GM21390 (cell line): ENCODE measurements at regions not wholly inside any gene's neighbourhood (a gene's known extent, or its start where the extent isn't known, plus 50 kb on each side); places are given as distances from the start of the nearest gene placed in this dataset.
A peak's percentile ranks its signal among the peaks of the same experiment; 100 is the strongest.

Source experiments
- ATAC-seq: cut with Tn5 transposase; IDR thresholded peaks from one replicate; pipeline ENCODE4 v1.9.1; 2021; ENCODE audit not compliant: unreplicated experiment

DNA sequence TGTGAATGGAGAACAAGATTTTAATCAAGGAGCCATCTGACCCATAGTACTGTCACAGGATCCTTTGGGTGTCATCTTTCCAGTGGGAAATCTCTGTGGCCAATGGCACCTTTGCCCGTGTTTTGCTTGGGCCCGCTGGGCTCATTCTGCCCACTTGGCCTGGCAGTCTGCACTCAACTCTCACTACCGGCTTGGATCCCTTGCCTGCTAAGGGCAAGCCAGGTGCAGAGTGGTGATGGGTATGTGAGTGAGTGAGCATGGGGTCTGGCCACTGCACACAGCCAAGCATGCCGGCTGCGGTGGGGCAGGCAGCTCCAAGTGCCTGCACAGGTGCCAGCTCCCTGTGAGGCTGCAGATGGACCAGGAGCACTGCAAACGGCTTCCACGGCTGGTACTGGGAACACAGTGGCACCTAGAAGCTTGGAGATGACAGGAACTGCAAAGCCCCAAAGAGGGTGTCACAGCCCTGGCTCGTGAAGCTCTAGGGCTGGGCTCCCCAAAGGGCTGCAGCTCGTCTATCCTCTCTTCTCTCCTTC is 454.5 kb downstream of the TMA16 start:
- ATAC-seq, result no peak

DNA sequence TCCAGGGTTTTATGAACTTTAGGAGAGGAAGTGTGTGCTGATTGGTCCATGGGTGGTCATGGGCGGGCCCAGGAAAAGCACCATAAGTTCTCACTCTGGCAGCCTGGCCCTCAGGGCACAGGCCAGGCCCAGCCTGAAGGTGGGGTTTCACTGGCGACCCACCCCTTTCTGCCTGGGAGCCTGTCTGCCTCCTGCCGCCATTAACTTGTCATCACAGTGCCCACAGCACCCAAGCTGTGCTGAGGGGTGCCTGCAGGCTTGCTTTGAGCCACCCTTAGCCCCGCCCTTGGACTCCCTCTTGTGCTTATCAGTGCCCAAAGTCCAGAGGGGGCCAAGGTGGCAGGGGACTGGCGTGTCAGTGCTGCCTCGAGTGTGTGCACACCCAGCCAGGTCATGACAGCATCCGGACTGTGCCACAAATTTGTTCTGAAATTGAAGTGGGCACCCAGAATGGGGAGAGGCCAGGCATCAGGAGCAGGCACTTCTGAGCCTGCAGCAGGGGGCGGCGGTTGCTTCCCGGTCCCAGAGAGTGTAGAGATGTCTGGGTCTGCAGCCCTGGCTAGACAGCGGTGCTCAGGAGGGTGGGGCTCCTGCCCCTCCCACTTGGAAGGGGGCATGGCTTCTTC is 455.6 kb downstream of the TMA16 start:
- peak; percentile 47 for ATAC-seq

- no peak for ATAC-seq
Measured at GRCh38 chr4:163955288-163955687, 460.8 kb downstream of the TMA16 start.

DNA sequence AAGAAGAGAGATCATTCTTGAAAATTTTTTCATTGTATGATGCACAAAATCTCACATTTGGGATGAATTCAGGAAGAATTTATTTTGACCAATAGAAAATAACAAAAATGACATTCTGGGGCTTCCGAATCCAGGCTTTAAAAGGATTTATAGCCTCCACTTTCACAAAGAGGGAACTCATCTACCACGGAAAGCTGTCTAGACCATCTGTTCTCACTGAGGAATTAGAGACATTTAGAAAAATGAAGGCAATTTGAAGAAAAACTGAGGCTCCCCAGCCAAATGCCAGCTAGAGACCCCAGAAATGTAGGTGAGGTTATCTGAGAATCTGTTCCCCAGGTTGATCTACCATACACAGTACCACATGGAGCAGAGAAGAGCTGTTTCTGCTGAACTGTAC is 464.3 kb downstream of the TMA16 start:
- no peak for ATAC-seq

- ATAC-seq, result no peak
Measured at GRCh38 chr4:163959932-163960331, 465.4 kb downstream of the TMA16 start.

DNA sequence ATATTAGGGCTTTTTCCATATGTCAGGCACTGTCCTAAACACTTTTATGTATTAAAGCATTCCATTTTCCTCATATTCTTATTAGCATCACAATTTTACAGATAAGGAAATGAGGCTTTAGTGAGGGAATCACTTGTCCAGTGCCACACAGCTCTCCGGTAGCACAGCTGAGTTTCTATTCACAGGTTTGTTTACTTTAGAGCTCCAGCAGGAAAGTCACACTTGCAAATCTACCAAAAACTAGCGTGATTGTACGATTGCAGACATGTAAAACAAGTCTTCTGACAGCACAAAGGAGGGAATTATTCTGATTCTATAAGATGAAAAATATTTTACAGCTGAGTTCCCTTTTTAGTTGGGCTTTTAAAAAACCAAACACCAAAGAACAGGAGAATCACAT is 472.1 kb downstream of the TMA16 start:
- no peak for ATAC-seq

- ATAC-seq, result peak; percentile 84
Measured at GRCh38 chr4:163967263-163967662, 472.8 kb downstream of the TMA16 start.

DNA sequence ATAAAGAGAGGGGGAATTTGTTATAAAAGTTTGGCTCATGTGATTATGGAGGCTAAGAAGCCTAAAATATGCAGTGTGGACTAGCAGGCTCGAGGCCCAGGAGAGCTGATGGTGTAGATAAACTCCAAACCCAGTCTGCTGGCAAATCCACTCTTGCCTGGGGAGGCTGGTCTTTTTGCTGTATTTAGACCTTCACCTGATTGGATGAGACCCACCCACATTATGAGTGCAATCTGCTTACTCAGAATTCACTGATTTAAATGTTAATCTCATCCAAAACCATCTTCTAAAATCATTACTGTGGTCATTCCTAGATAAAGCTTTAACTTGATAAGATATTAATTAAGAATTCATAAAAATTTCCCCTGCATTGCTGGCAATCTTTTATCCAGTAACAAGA is 473.2 kb downstream of the TMA16 start:
- no peak for ATAC-seq

DNA sequence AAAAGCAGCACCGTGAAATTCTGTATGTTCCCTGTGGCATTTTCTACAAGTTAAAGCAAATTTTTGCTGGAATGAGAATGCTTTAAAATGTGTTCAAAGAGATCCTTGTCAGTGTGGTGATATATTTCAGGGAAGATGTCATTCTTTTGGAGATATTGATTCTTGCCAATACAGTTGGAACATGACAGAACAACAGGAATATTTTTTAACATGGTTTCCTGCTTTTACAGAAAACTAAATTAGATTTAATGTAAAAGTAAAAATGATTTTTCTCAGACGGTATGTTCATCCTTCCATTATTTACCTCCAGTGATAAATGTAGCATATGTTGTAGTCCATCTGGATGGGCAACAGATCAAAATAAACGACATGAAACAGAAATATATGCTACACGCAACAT is 474.8 kb downstream of the TMA16 start:
- no peak for ATAC-seq

- no peak for ATAC-seq
Measured at GRCh38 chr4:163976588-163976987, 482.1 kb downstream of the TMA16 start.

DNA sequence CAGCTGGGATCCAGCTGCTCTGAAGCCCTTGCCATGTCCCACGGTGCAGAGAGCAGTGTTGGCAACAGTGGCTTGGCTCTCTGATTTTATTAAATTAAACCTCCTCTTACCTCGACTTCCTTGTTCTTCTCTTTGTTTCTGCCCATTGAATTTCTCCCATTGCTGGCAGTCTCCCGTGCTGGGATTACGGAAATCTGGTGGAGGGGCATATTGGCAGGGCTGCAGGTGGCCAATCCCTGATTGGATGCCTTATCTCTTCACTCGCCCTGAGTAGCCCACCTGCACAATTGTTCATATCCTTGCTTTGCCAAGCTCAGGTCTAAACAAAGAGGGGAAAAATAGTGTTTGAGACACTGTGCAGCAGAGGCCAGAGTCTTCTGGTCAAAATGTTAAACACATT is 493.9 kb downstream of the TMA16 start:
- ATAC-seq, result no peak

DNA sequence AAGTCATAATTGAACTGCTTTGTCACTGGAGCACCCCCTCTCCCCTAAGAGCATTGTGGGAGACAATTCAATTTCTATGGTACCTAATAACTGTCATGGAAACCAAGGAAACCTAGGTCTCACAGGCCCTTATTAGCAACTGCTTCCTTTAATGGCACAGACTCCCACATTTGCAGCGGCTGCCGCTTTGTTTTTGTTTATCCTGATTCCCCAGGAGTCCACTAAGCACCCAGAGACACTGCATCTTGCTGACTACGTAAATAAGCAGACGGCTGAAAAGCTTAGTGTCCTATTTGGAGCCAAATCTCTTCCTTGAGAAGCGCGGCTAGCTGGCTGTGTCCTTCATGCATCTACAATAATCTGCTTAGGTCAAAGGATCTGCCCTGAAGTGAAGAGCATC is 494.4 kb downstream of the TMA16 start:
- no peak for ATAC-seq

GRCh38 chr4:163991298-163991865 is 496.9 kb downstream of the TMA16 start:
- no peak for ATAC-seq

GRCh38 chr4:164009435-164009834 is 514.9 kb downstream of the TMA16 start:
- ATAC-seq, result no peak

DNA sequence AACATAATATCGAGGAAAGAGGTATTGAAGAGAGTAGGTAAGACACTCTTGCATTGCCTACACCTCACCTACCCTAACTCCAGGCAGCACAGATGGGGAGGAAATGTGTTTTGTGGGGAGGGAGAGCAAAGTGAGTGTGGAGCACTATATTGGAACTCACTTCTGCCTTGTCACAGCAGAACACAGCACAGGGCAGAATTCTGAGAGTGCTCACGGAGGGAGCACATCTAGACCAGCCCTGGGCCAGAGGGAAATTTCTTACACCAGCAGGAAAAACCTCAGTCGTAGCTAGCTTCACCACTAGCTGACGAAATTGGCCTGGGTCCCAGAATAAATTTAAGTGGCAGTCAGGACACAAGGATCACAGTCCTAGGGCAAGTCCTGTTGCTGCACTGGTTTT is 517.3 kb downstream of the TMA16 start:
- ATAC-seq, result no peak

- peak; percentile 83 for ATAC-seq
Measured at GRCh38 chr4:164012396-164013027, 518.0 kb downstream of the TMA16 start.

DNA sequence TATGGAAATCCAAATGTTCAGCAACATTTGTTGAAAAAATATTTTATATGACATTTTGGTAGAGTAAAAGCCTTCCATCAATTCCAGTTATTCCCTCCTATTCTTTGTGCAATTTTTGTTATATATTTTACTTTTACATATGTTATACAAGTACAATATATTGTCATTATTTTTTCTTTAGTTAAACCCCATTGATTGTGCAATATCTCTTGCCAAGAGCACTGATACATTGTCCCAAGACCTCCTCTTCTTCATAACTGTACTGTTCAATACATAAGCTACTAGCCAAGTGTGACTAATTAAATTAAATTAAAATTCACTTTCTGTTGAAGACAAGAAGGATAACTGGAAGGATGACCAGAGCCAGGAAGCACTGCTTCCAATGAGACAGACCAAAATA is 527.5 kb downstream of the TMA16 start:
- no peak for ATAC-seq

GRCh38 chr4:164023214-164023613 is 528.7 kb downstream of the TMA16 start:
- peak; percentile 44 for ATAC-seq

DNA sequence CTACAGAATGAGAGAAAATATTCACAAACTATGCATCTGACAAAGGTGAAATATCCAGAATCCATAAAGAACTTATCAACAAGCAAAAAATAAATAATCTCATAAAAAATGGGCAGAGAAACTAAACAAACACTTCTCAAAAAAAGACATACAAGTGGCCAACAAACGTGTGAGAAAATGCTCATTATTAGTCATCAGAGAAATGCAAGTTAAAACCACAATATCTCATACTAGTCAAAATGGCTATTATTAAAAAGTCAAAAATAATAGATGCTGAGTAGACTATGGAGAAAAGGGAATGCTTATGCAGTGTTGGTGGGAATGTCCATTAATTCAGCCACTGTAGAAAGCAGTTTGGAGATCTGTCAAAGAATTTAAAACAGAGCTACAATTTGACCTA is 533.3 kb downstream of the TMA16 start:
- ATAC-seq, result peak; percentile 62

GRCh38 chr4:164039482-164039881 is 545.0 kb downstream of the TMA16 start:
- ATAC-seq, result no peak

DNA sequence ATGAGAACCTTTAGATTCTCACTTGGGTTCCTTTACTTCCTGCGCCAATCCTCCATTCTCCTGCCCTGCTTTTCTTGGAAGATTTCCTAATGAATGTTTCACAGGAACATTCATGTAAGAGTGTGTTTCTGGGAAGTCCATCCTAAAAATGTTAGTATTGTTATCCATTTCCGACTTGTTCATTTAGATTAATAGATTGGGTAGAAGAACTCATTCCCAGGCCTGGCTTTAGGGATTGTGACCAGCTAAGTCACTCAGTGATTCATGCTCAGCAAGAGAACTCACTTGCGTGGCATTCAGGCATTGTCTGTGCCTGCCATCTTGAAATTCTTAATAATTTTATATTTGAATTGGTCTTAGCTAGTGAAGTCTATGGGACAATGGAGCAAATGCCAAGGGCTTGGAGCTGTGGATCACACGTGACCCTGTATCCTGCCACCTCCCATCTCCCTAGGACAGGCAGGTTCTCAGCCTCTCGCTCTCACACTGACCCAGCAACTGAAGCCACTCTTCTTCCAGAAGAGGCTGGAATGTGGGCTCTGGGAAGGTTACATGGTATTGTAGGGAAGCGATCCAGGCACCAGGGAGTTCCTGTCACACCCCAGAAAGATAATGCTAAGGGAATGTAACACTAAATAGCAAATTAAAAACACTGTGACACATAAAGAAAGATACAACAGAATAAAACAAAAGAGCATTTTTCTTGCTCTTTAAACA is 562.1 kb downstream of the TMA16 start:
- no peak for ATAC-seq
